Adrenal gland (tissue), 9 donors: ENCODE measurements at regions not wholly inside any gene's neighbourhood (a gene's known extent, or its start where the extent isn't known, plus 50 kb on each side); places are given as distances from the start of the nearest gene placed in this dataset.

Experiments
- DNase-seq, 7 donors: peaks; one replicate each; pipeline ENCODE4 v3.0.0-alpha.2; 2019 to 2020
- H3K27ac ChIP-seq, 5 donors: fragments of 200-600 bp; sonication (generic) in 4 of 5; 1 replicate in 3 of 5; 2 replicates in 2 of 5; pipeline versions ENCODE4 v1.5.1 to v1.8.0; 2016 to 2020; ENCODE audit warnings: mild to moderate bottlenecking in 1 of 5
- H3K27me3 ChIP-seq: fragments of 200-600 bp; 2 replicates; pipeline ENCODE4 v1.8.0; 2021
- H3K36me3 ChIP-seq, 2 donors: fragments of 200-600 bp; replicated peaks in 1 of 2; 1 replicate in 1 of 2; 2 replicates in 1 of 2; pipeline versions ENCODE4 v1.5.1 to v1.8.0; 2018 to 2022
- H3K4me1 ChIP-seq, 2 donors: fragments of 200-600 bp; replicated peaks in 1 of 2; 1 replicate in 1 of 2; 2 replicates in 1 of 2; pipeline versions ENCODE4 v1.5.1 to v1.8.0; 2018 to 2021
- H3K4me3 ChIP-seq, 4 donors: fragments of 200-600 bp; sonication (generic) in 3 of 4; one replicate each; pipeline ENCODE4 v1.5.1; 2016 to 2018
- H3K9me3 ChIP-seq, 3 donors: fragments of 200-600 bp; sonication (generic) in 1 of 3; replicated peaks in 1 of 3; 1 replicate in 2 of 3; 2 replicates in 1 of 3; pipeline versions ENCODE4 v1.5.1 to v1.8.0; 2016 to 2021
- POLR2A ChIP-seq, 2 donors: fragments of 450-650 bp; IDR thresholded peaks; one replicate each; pipeline ENCODE4 v1.6.1; 2017; ENCODE audit warnings: antibody characterized with exemption in 2 of 2, mild to moderate bottlenecking in 2 of 2, moderate library complexity in 1 of 2
- WGBS, 4 donors: extraction: QIAGEN DNeasy Blood & Tissue Kit in 2 of 4; methylation state at CpG; one replicate each; pipeline versions ENCODE4 v1.1.5 to v1.1.7; 2013 to 2017; 5-methylcytosine and 5-hydroxymethylcytosine counted together
- intact Hi-C, 2 donors: fragments of 100-400 bp; cut with DNase I; formaldehyde crosslinking; loops; one replicate each; pipeline versions ENCODE4 v1.14.1 to v1.15.0; 2022 to 2023
- TF ChIP-seq, protein P1 (sequence below), 6 experiments: fragments of 450-650 bp in 4 of 6; fragments of 200-600 bp in 2 of 6; sonication (generic) in 1 of 6; IDR thresholded peaks; 1 replicate in 5 of 6; 2 replicates in 1 of 6; pipeline versions ENCODE4 v1.5.1 to v1.8.0; 2016 to 2021; ENCODE audit warnings: antibody characterized with exemption in 6 of 6, mild to moderate bottlenecking in 2 of 6, moderate library complexity in 1 of 6
- donor health status: healthy with polysubstance abuse.
- donor health status: Bipolar disorder and iron deficiency.
- donor health status: DM: yes; HTN: yes; CAD: no.
- donor health status: DM: no; HTN: no; CAD: no.
- donor health status: DM: no; HTN: no; CAD: no.

GRCh38 chr13:33494596-33495204, 209.1 kb upstream of the STARD13 start:
- Histone ChIP-seq H3K27me3 (no peaks in the 10 kb centered on the region), H3K27ac (peak overlapping the region in 2 of 5 donors; percentile 7 to 25), H3K4me3 (no peak overlapping the region), H3K36me3 (no peaks in the 10 kb centered on the region), H3K4me1 (peaks cover 0 to 9% of the 10 kb centered on the region in 2 donors), H3K9me3 (no peaks in the 10 kb centered on the region)
- WGBS, 4 donors, result 57 to 71% (median 69%) methylated on average over 4 of the region's 4 CpGs
- intact Hi-C loops, result no loop called here
- DNase-seq, result peak in 1 of 7 donors; percentile 30
- TF ChIP-seq, protein P1, sequence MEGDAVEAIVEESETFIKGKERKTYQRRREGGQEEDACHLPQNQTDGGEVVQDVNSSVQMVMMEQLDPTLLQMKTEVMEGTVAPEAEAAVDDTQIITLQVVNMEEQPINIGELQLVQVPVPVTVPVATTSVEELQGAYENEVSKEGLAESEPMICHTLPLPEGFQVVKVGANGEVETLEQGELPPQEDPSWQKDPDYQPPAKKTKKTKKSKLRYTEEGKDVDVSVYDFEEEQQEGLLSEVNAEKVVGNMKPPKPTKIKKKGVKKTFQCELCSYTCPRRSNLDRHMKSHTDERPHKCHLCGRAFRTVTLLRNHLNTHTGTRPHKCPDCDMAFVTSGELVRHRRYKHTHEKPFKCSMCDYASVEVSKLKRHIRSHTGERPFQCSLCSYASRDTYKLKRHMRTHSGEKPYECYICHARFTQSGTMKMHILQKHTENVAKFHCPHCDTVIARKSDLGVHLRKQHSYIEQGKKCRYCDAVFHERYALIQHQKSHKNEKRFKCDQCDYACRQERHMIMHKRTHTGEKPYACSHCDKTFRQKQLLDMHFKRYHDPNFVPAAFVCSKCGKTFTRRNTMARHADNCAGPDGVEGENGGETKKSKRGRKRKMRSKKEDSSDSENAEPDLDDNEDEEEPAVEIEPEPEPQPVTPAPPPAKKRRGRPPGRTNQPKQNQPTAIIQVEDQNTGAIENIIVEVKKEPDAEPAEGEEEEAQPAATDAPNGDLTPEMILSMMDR (IDR thresholded peaks at IDR 0.05), result no peak
- TF ChIP-seq POLR2A (IDR thresholded peaks at IDR 0.05), result no peak

- Histone ChIP-seq H3K36me3 (no peaks in the 10 kb centered on the region), H3K4me1 (peaks cover 0 to 9% of the 10 kb centered on the region in 2 donors), H3K4me3 (no peak overlapping the region), H3K9me3 (no peaks in the 10 kb centered on the region), H3K27ac (no peak overlapping the region), H3K27me3 (no peaks in the 10 kb centered on the region)
- intact Hi-C loops, result no loop called here
- TF ChIP-seq, protein P1 (IDR thresholded peaks at IDR 0.05), result no peak
- no peak for TF ChIP-seq POLR2A (IDR thresholded peaks at IDR 0.05)
- DNase-seq, result no peak
Observed at GRCh38 chr13:33496336-33496735, 210.8 kb upstream of the STARD13 start.

- H3K27ac ChIP-seq, result no peak overlapping the region
- 39 to 73% (median 59%) methylated on average over 4 of the region's 4 CpGs for WGBS, 4 donors
- no peak for TF ChIP-seq POLR2A (IDR thresholded peaks at IDR 0.05)
- TF ChIP-seq, protein P1 (IDR thresholded peaks at IDR 0.05), result no peak
- H3K9me3 ChIP-seq, result no peaks in the 10 kb centered on the region
- DNase-seq, result no peak
- no peaks in the 10 kb centered on the region for H3K27me3 ChIP-seq
- H3K4me3 ChIP-seq, result no peak overlapping the region
- peaks cover 0 to 9% of the 10 kb centered on the region in 2 donors for H3K4me1 ChIP-seq
- H3K36me3 ChIP-seq, result no peaks in the 10 kb centered on the region
- intact Hi-C loops, result no loop called here
Observed at GRCh38 chr13:33497146-33497845, 211.7 kb upstream of the STARD13 start.

DNA sequence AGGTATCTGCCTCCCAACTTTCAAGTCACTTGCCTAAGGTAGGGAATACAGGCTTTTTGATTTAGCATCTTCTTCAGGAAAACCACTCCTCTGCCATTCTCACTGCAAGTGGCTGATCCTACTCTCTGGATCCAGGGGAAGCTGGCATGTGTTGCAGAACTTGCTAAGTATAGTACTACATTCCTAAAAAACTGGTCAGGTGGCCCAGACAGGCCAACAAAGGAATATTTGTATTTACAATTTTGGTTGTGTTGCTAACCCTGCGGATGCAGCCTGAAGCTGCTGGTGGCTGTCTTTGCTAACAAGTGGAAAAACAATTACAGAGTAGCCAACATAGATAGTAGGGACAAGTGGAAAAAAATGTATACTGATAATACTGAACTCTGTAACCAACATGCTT, 222.5 kb upstream of the STARD13 start:
- H3K4me3 ChIP-seq, result no peak overlapping the region
- no peaks in the 10 kb centered on the region for H3K27me3 ChIP-seq
- intact Hi-C loops, result no loop called here
- no peak for DNase-seq
- no peaks in the 10 kb centered on the region for H3K36me3 ChIP-seq
- no peaks in the 10 kb centered on the region for H3K9me3 ChIP-seq
- TF ChIP-seq POLR2A (IDR thresholded peaks at IDR 0.05), result no peak
- TF ChIP-seq, protein P1 (IDR thresholded peaks at IDR 0.05), result no peak
- 89 to 100% (median 98%) methylated on average over 1 of the region's 1 CpG for WGBS, 4 donors
- peaks cover 5 to 12% of the 10 kb centered on the region in 2 donors for H3K4me1 ChIP-seq
- no peak overlapping the region for H3K27ac ChIP-seq
